Glutamatergic neuron (in vitro differentiated cells): ENCODE measurements at regions not wholly inside any gene's neighbourhood (a gene's known extent, or its start where the extent isn't known, plus 50 kb on each side); places are given as distances from the start of the nearest gene placed in this dataset.

Experiments used
- DNase-seq: peaks from one replicate; pipeline ENCODE4 v3.0.0; 2022
- H3K27ac Mint-ChIP-seq: one replicate; pipeline ENCODE4 v1.8.0; 2020; ENCODE audit warnings: mild to moderate bottlenecking, mixed read lengths, inconsistent platforms; ENCODE audit not compliant: unreplicated experiment
- H3K27me3 Mint-ChIP-seq: one replicate; pipeline ENCODE4 v1.8.0; 2020; ENCODE audit warnings: mild to moderate bottlenecking, moderate library complexity, mixed read lengths, inconsistent platforms; ENCODE audit not compliant: unreplicated experiment
- H3K36me3 Mint-ChIP-seq: one replicate; pipeline ENCODE4 v1.8.0; 2020; ENCODE audit warnings: mild to moderate bottlenecking, mixed read lengths, inconsistent platforms; ENCODE audit not compliant: unreplicated experiment
- H3K4me1 Mint-ChIP-seq: one replicate; pipeline ENCODE4 v1.8.0; 2020; ENCODE audit warnings: mild to moderate bottlenecking, low read depth, mixed read lengths, inconsistent platforms; ENCODE audit not compliant: unreplicated experiment
- H3K4me3 Mint-ChIP-seq: one replicate; pipeline ENCODE4 v1.8.0; 2020; ENCODE audit warnings: mild to moderate bottlenecking, mixed read lengths, inconsistent platforms; ENCODE audit not compliant: unreplicated experiment
- H3K9me3 Mint-ChIP-seq: one replicate; pipeline ENCODE4 v1.8.0; 2020; ENCODE audit warnings: mild to moderate bottlenecking, moderate library complexity, mixed read lengths, inconsistent platforms; ENCODE audit not compliant: unreplicated experiment
- TF ChIP-seq, protein P1 (sequence below): fragments of 200-600 bp; sonication (generic); IDR thresholded peaks from one replicate; pipeline ENCODE4 v1.5.0; 2021; ENCODE audit not compliant: partially characterized antibody, unreplicated experiment

DNA sequence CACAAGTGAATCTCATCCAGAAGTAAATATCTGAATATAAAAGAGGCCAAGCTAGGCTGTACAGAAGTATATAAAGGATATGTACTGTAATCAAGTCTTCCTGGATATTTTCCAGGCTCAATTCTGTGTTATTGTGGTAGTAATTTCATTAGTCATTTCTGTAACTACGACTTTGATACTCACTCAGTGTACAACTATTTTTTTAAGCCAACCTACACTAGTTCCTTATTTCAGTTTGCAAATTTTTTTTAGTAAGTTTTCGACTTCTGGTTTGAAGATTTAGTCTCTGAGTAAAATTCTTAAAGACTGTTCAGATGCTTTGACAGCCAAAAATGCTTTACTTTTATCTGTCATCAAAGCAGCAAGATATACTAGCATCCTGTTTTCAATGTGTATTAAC is 130.8 kb downstream of the CAPZA3 start:
- Mint-ChIP-seq H3K27me3 (peaks cover 3% of the 10 kb centered on the region), H3K4me3 (no peak overlapping the region), H3K4me1 (peaks cover 31% of the 10 kb centered on the region), H3K36me3 (no peaks in the 10 kb centered on the region), H3K27ac (no peak overlapping the region), H3K9me3 (peaks cover 4% of the 10 kb centered on the region)
- TF ChIP-seq, protein P1, sequence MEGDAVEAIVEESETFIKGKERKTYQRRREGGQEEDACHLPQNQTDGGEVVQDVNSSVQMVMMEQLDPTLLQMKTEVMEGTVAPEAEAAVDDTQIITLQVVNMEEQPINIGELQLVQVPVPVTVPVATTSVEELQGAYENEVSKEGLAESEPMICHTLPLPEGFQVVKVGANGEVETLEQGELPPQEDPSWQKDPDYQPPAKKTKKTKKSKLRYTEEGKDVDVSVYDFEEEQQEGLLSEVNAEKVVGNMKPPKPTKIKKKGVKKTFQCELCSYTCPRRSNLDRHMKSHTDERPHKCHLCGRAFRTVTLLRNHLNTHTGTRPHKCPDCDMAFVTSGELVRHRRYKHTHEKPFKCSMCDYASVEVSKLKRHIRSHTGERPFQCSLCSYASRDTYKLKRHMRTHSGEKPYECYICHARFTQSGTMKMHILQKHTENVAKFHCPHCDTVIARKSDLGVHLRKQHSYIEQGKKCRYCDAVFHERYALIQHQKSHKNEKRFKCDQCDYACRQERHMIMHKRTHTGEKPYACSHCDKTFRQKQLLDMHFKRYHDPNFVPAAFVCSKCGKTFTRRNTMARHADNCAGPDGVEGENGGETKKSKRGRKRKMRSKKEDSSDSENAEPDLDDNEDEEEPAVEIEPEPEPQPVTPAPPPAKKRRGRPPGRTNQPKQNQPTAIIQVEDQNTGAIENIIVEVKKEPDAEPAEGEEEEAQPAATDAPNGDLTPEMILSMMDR, result no peak
- DNase-seq, result no peak

DNA sequence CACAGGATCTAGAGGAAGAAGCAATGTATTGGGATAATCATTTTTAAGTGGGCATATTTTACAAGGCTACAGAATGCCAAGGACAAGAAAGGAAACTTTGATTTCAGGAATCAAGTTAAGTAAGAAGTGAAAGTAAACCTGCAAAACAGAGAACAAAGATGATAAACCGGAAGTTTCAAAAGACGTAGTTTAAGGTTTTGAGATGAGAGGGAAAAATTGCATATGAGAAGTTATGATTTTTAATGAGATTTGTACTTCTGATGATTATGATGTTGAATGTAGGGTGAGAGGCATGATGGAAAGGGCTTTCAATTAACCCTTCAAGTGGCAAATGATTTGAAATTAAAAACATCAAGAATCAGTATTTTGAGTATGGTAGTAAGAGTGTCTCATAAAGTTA is 134.9 kb downstream of the CAPZA3 start:
- H3K36me3 Mint-ChIP-seq, result no peaks in the 10 kb centered on the region
- peaks cover 7% of the 10 kb centered on the region for H3K4me1 Mint-ChIP-seq
- peaks cover 4% of the 10 kb centered on the region for H3K9me3 Mint-ChIP-seq
- TF ChIP-seq, protein P1, result no peak
- no peaks in the 10 kb centered on the region for H3K27me3 Mint-ChIP-seq
- no peak overlapping the region for H3K27ac Mint-ChIP-seq
- DNase-seq, result no peak
- no peak overlapping the region for H3K4me3 Mint-ChIP-seq

DNA sequence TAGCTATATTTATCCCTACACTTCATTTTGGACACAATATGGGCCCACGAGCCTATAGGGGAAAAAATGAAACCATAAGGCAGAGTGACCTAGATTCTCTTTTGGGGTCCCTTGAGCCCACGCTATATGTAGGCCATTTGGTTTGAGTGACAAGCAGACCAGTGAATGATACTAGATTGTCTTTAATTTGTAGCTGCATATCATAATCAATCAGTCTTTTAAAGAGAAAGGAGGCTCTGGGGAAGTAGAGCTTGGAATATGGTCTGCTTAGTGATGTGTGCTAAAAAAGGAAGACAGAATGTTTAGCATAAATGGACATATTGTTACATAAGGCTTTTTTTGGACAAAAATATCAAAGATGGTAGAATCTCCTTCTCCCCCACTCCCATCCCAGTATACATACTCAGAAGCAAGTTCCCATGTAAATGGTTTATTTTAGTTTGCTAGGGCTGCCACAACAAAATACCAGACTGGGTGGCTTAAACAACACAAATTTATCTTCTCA is 140.8 kb downstream of the CAPZA3 start:
- no peak overlapping the region for H3K27ac Mint-ChIP-seq
- H3K4me3 Mint-ChIP-seq, result no peak overlapping the region
- peaks cover 3% of the 10 kb centered on the region for H3K27me3 Mint-ChIP-seq
- no peaks in the 10 kb centered on the region for H3K36me3 Mint-ChIP-seq
- DNase-seq, result no peak
- no peaks in the 10 kb centered on the region for H3K9me3 Mint-ChIP-seq
- peaks cover 9% of the 10 kb centered on the region for H3K4me1 Mint-ChIP-seq
- TF ChIP-seq, protein P1, result no peak

DNA sequence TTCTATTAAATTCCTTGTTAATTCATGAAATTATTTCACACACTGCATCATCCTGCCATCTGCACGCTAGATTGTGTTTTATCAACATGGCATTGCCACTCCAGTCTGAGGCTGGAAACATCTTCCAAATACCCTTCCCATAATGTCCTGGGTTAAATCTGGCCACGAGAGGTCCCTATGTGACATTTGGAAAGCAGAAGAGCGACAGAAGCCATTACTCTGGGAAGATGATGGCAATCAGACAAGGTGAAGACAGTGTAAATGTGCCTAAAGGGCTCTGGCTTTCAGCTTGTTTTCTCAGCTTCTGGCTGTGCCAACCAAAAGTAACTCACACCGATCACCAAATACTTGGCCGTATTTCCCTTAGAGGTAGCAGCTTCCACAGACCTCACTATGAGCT is 144.8 kb downstream of the CAPZA3 start:
- Mint-ChIP-seq H3K4me1 (peaks cover 9% of the 10 kb centered on the region), H3K4me3 (no peak overlapping the region), H3K9me3 (no peaks in the 10 kb centered on the region), H3K27me3 (peaks cover 3% of the 10 kb centered on the region), H3K36me3 (no peaks in the 10 kb centered on the region), H3K27ac (no peak overlapping the region)
- DNase-seq, result no peak
- TF ChIP-seq, protein P1, result no peak

DNA sequence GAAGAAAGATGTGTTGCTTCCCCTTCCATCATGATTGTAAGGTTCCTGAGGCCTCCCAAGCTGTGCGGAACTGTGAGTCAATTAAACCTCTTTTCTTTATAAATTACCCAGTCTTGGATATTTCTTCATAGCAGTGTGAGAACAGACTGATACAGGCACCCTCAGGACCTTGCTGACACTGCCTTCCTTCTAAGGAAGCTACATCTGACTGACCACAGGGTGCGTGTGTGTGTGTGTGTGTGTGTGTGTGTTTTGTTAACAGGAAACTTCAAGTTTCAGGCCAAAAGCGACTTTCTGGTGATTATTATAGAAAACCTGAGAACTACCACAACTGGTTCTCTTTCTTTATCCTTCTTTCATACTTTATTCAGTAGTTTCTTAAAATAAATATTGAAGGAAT is 149.0 kb downstream of the CAPZA3 start:
- TF ChIP-seq, protein P1, result no peak
- Mint-ChIP-seq H3K27ac (no peak overlapping the region), H3K4me1 (peaks cover 12% of the 10 kb centered on the region), H3K4me3 (no peak overlapping the region), H3K36me3 (peaks cover 4% of the 10 kb centered on the region), H3K27me3 (peaks cover 3% of the 10 kb centered on the region), H3K9me3 (peaks cover 4% of the 10 kb centered on the region)
- DNase-seq, result no peak
